ENCODE measurements at regions not wholly inside any gene's neighbourhood (a gene's known extent, or its start where the extent isn't known, plus 50 kb on each side); places are given as distances from the start of the nearest gene placed in this dataset.

GRCh38 chr14:101353422-101353821 is 207.9 kb upstream of the DIO3 start:
- H4K20me1 ChIP-seq (replicated peaks; ENCODE audit: control insufficient read depth, extremely low read depth, insufficient read depth, low read length), result no peaks in the 10 kb centered on the region
- no peak for FAIRE-seq
- no peak overlapping the region for H2AFZ ChIP-seq (ENCODE audit: low read depth, low read length)
- no peak overlapping the region for H3K27ac ChIP-seq (ENCODE audit: insufficient read depth, low read depth, low read length)
- dilution Hi-C loops (cut with MboI; ENCODE audit: extremely low pct_ligation_motif_present, low sequenced_read_pairs) (no loop called here), intact Hi-C loops (cut with micrococcal nuclease) (no loop called here)
- no peaks in the 10 kb centered on the region for H3K27me3 ChIP-seq (ENCODE audit: control insufficient read depth in 2 of 2, insufficient read depth in 2 of 2, low read length in 2 of 2)
- H3K4me2 ChIP-seq (ENCODE audit: insufficient read depth, low read length), result no peak overlapping the region
- TF ChIP-seq EZH2 (IDR thresholded peaks at IDR 0.05; ENCODE audit: borderline replicate concordance, low read depth, low read length, severe bottlenecking), result no peak
- no peak for TF ChIP-seq CTCF (IDR thresholded peaks at IDR 0.05; ENCODE audit: extremely low read depth in 1 of 2, insufficient read depth in 1 of 2, low read depth in 1 of 2, low read length in 2 of 2)
- no peak for TF ChIP-seq POLR2A (IDR thresholded peaks at IDR 0.05; ENCODE audit: low read depth, low read length)
- TF ChIP-seq GATA2 (IDR thresholded peaks at IDR 0.05; ENCODE audit: insufficient read depth, insufficient read length, low read depth, low read length), result no peak
- no peak for TF ChIP-seq FOS (IDR thresholded peaks at IDR 0.05; ENCODE audit: borderline replicate concordance, insufficient read depth, low read length)
- no peak for TF ChIP-seq MYC (IDR thresholded peaks at IDR 0.05; ENCODE audit: low read depth, low read length)
- no peak for TF ChIP-seq POLR2AphosphoS5 (IDR thresholded peaks at IDR 0.05; ENCODE audit: insufficient read depth, low read depth, low read length)
- TF ChIP-seq MAX (IDR thresholded peaks at IDR 0.05; ENCODE audit: insufficient read depth, insufficient read length), result no peak
- no peak for TF ChIP-seq JUN (IDR thresholded peaks at IDR 0.05; ENCODE audit: borderline replicate concordance, insufficient read depth, insufficient read length, low read depth)
- peaks cover 2% of the 10 kb centered on the region for H3K9me3 ChIP-seq (replicated peaks; ENCODE audit: control insufficient read depth, insufficient read depth, low read length)
- DNase-seq (ENCODE audit: low read depth, low spot score), result no peak
- H3K36me3 ChIP-seq (ENCODE audit: control insufficient read depth in 2 of 2, extremely low read depth in 1 of 2, insufficient read depth in 2 of 2, low read length in 2 of 2), result no peaks in the 10 kb centered on the region
- H3K9me1 ChIP-seq (replicated peaks; ENCODE audit: control insufficient read depth, extremely low read depth, insufficient read depth, low read length), result no peaks in the 10 kb centered on the region
- no peaks in the 10 kb centered on the region for H3K79me2 ChIP-seq (ENCODE audit: control insufficient read depth, insufficient read depth, low read length)
- H3K4me3 ChIP-seq (replicated peaks in 1 of 3; ENCODE audit: insufficient read depth in 1 of 3, low read depth in 1 of 3, low read length in 3 of 3), result no peak overlapping the region
- ChIA-PET CTCF (no interaction called here), POLR2A (no interaction called here)
- H3K4me1 ChIP-seq (ENCODE audit: control insufficient read depth, extremely low read depth, insufficient read depth, low read length), result no peaks in the 10 kb centered on the region
- no peak overlapping the region for H3K9ac ChIP-seq (replicated peaks; ENCODE audit: extremely low read depth, insufficient read depth, low read length)
- no TSS peak for BruUV-seq (replicated peaks)

Data from endothelial cell of umbilical vein (primary cell).